GM12878 (cell line): ENCODE measurements at regions not wholly inside any gene's neighbourhood (a gene's known extent, or its start where the extent isn't known, plus 50 kb on each side); places are given as distances from the start of the nearest gene placed in this dataset.

Source experiments
- ATAC-seq: fragments of 200-7000 bp; cut with Tn5 transposase; 3 replicates; pipeline ENCODE4 v1.9.1; 2020; ENCODE audit warnings: mild to moderate bottlenecking, moderate library complexity
- BruUV-seq: library from RNA; stranded (reverse); fragments of 400-500 nt; replicated peaks from 2 replicates; lab custom pipeline; 2021; lab: Mats Ljungman, UMichigan
- CTCF ChIA-PET: fragments of 300-600 bp; sonication (Branson Sonifier 250); formaldehyde crosslinking; extraction: SDS; loops from one replicate; lab custom pipeline; 2021; ENCODE audit warnings: inconsistent platforms; lab: Yijun Ruan, JAX
- POLR2A ChIA-PET: fragments of 350-600 bp; formaldehyde crosslinking; extraction: SDS; loops from one replicate; lab custom pipeline; 2021; ENCODE audit warnings: inconsistent platforms; lab: Charles Lee
- RAD21 ChIA-PET: fragments of 300-600 bp; sonication (Branson Sonifier 250); formaldehyde crosslinking; loops from one replicate; lab custom pipeline; 2023; ENCODE audit warnings: antibody characterized with exemption; ENCODE audit not compliant: unreplicated experiment; lab: Charles Lee
- SMC1A ChIA-PET: fragments of 300-600 bp; sonication (Branson Sonifier 250); formaldehyde crosslinking; loops from one replicate; lab custom pipeline; 2023; ENCODE audit not compliant: unreplicated experiment, uncharacterized antibody; lab: Charles Lee
- DNase-seq: peaks from one replicate; pipeline ENCODE4 v3.0.0-alpha.2; 2011; ENCODE audit warnings: low read depth, low spot score
- FAIRE-seq: peaks from 3 replicates; lab custom pipeline; 2011; peaks lifted over from hg19 to GRCh38; lab: Jason Lieb, UNC
- H2AFZ ChIP-seq: 2 replicates; pipeline ENCODE4 v1.6.0; 2011; ENCODE audit warnings: low read depth, low read length, control low read depth; ENCODE audit not compliant: control insufficient read depth
- H3K27ac ChIP-seq: 2 replicates; pipeline ENCODE4 v1.5.1; 2011; ENCODE audit warnings: control low read depth; ENCODE audit not compliant: control insufficient read depth, insufficient read depth
- H3K27me3 ChIP-seq, 2 experiments: replicated peaks in 1 of 2; 2 replicates each; pipeline versions ENCODE4 v1.6.0 to v1.6.1; 2011; ENCODE audit warnings: low read length in 1 of 2; ENCODE audit not compliant: control insufficient read depth in 2 of 2, insufficient read depth in 2 of 2
- H3K36me3 ChIP-seq, 2 experiments: 2 replicates each; pipeline ENCODE4 v1.5.1; 2011; ENCODE audit warnings: low read length in 1 of 2; ENCODE audit not compliant: control insufficient read depth in 2 of 2, insufficient read depth in 2 of 2
- H3K4me1 ChIP-seq: 2 replicates; pipeline ENCODE4 v1.6.1; 2011; ENCODE audit warnings: mild to moderate bottlenecking, low read length, moderate library complexity, mixed read lengths; ENCODE audit not compliant: control insufficient read depth, insufficient read depth
- H3K4me2 ChIP-seq: 2 replicates; pipeline ENCODE4 v1.6.0; 2011; ENCODE audit warnings: control low read depth; ENCODE audit not compliant: control insufficient read depth, insufficient read depth
- H3K4me3 ChIP-seq: fragments of 200-600 bp; sonication (generic); 2 replicates; pipeline ENCODE4 v1.5.1; 2016
- H3K79me2 ChIP-seq: 2 replicates; pipeline ENCODE4 v1.6.0; 2011; ENCODE audit warnings: low read length; ENCODE audit not compliant: control insufficient read depth, insufficient read depth
- H3K9ac ChIP-seq: 2 replicates; pipeline ENCODE4 v1.8.0; 2011; ENCODE audit warnings: low read length, control low read depth, mixed read lengths; ENCODE audit not compliant: control insufficient read depth, insufficient read depth
- H3K9me3 ChIP-seq: replicated peaks from 3 replicates; pipeline ENCODE4 v1.5.1; 2011; ENCODE audit warnings: mild to moderate bottlenecking, low read length; ENCODE audit not compliant: control insufficient read depth, insufficient read depth
- H4K20me1 ChIP-seq: 2 replicates; pipeline ENCODE4 v1.6.0; 2011; ENCODE audit not compliant: control insufficient read depth, insufficient read depth
- CBX3 ChIP-seq: fragments of 200-600 bp; sonication (generic); IDR thresholded peaks from 2 replicates; pipeline ENCODE4 v1.6.1; 2016; ENCODE audit warnings: low read depth, borderline replicate concordance
- EP300 ChIP-seq, 2 experiments: fragments of 150-350 bp in 1 of 2; IDR thresholded peaks; 2 replicates each; pipeline ENCODE4 v1.6.1; 2011 to 2012; ENCODE audit warnings: low read depth in 2 of 2, low read length in 2 of 2, borderline replicate concordance in 1 of 2, improper control_type of control experiment in 1 of 2, inconsistent platforms in 1 of 2; ENCODE audit not compliant: control insufficient read depth in 1 of 2
- HCFC1 ChIP-seq: fragments of 150-350 bp; IDR thresholded peaks from 2 replicates; pipeline ENCODE4 v1.6.1; 2014; ENCODE audit warnings: low read length
- IRF5 ChIP-seq: fragments of 450-650 bp; IDR thresholded peaks from 2 replicates; pipeline ENCODE4 v1.6.1; 2017; ENCODE audit warnings: borderline replicate concordance
- LARP7 ChIP-seq: fragments of 450-650 bp; IDR thresholded peaks from 2 replicates; pipeline ENCODE4 v1.6.1; 2017; ENCODE audit warnings: mild to moderate bottlenecking
- SMC3 ChIP-seq: IDR thresholded peaks from 2 replicates; pipeline ENCODE4 v1.6.1; 2011; ENCODE audit warnings: low read length, improper control_type of control experiment, borderline replicate concordance
- TAF1 ChIP-seq: IDR thresholded peaks from 2 replicates; pipeline ENCODE4 v1.6.1; 2011; ENCODE audit warnings: mild to moderate bottlenecking, low read depth, low read length, borderline replicate concordance
- WRNIP1 ChIP-seq: IDR thresholded peaks from 2 replicates; pipeline ENCODE4 v1.6.1; 2011; ENCODE audit warnings: low read depth, low read length, improper control_type of control experiment, borderline replicate concordance
- ZNF384 ChIP-seq: IDR thresholded peaks from 2 replicates; pipeline ENCODE4 v1.6.1; 2012; ENCODE audit warnings: low read depth, mild to moderate bottlenecking, low read length, improper control_type of control experiment, borderline replicate concordance
- WGBS: methylation state at CpG from one replicate; pipeline ENCODE4 v1.1.6; 2016; ENCODE audit warnings: low lambda C conversion rate; ENCODE audit not compliant: insufficient replicate concordance, insufficient coverage; ENCODE audit errors: missing lambda C conversion rate; 5-methylcytosine and 5-hydroxymethylcytosine counted together
- in situ Hi-C: fragments of 300-500 bp; cut with MboI; formaldehyde crosslinking; loops from 9 replicates; pipeline ENCODE4 v1.14.3; 2018; ENCODE audit warnings: mixed read lengths
- intact Hi-C: fragments of 100-400 bp; cut with micrococcal nuclease; formaldehyde crosslinking; loops from one replicate; pipeline ENCODE4 v1.14.2; 2022; ENCODE audit not compliant: unreplicated experiment

DNA sequence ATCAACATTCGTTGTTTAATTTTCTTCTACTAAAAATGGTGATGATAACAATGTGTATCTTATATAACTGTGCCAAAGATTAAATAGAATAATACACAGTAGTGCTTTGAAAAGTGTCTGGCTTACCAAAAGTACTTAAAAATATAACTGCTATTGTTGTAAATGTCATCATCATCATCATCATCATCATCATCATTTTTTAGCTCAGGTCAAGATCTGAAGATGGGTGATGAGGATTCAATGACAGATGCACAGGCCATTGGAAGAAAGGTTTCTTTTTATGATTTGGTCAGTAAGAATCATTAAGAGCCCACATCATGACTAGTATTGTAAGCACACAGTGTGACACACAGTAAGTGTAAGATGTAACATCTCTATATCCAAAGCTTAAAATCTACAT is 795.2 kb downstream of the SLC4A3 start:
- FAIRE-seq = no peak
- Histone ChIP-seq H3K36me3 (no peaks in the 10 kb centered on the region), H3K27ac (no peak overlapping the region), H3K79me2 (no peaks in the 10 kb centered on the region), H3K27me3 (no peaks in the 10 kb centered on the region), H3K9me3 (no peaks in the 10 kb centered on the region), H2AFZ (no peak overlapping the region), H4K20me1 (no peaks in the 10 kb centered on the region), H3K4me1 (no peaks in the 10 kb centered on the region), H3K4me2 (no peak overlapping the region), H3K9ac (no peak overlapping the region), H3K4me3 (no peak overlapping the region)
- SMC1A ChIA-PET = no interaction called here
- no peak for DNase-seq
- POLR2A ChIA-PET = no interaction called here
- TF ChIP-seq WRNIP1 (no peak), LARP7 (no peak), SMC3 (no peak), IRF5 (no peak), TAF1 (no peak), CBX3 (no peak), EP300 (IDR thresholded peaks at IDR 0.05; ENCODE audit: borderline replicate concordance in 1 of 2, control insufficient read depth in 1 of 2, low read depth in 2 of 2, low read length in 2 of 2) (no peak), ZNF384 (no peak), HCFC1 (no peak)
- intact Hi-C loops = no loop called here
- WGBS = 5% methylated on average over 1 of the region's 1 CpG
- ATAC-seq = no peak
- in situ Hi-C loops = no loop called here
- no TSS peak for BruUV-seq
- RAD21 ChIA-PET = no interaction called here
- CTCF ChIA-PET = interaction anchor here (0.8 kb wide), 1 partner anchor 9 kb away, joined by 4 read pairs; no protein-coding TSS in a partner anchor
